HEK293 (cell line): ENCODE measurements at regions not wholly inside any gene's neighbourhood (a gene's known extent, or its start where the extent isn't known, plus 50 kb on each side); places are given as distances from the start of the nearest gene placed in this dataset.

Source experiments
- CTCF ChIA-PET: fragments of 350-600 bp; formaldehyde crosslinking; extraction: SDS; loops from one replicate; lab custom pipeline; 2021; ENCODE audit warnings: antibody characterized with exemption; lab: Yijun Ruan, JAX
- POLR2A ChIA-PET: fragments of 300-600 bp; formaldehyde crosslinking; extraction: SDS; loops from one replicate; lab custom pipeline; 2020; ENCODE audit warnings: antibody characterized with exemption, inconsistent platforms; lab: Yijun Ruan, JAX
- H3K27ac ChIP-seq: fragments of 200-500 bp; sonication (Bioruptor generic); 2 replicates; pipeline ENCODE4 v1.5.1; 2014; ENCODE audit warnings: low read depth, low read length, control low read depth, inconsistent platforms; ENCODE audit errors: extremely low read depth
- H3K36me3 ChIP-seq, 2 experiments: fragments of 200-500 bp in 1 of 2; sonication (Bioruptor generic) in 1 of 2; 1 replicate in 1 of 2; 2 replicates in 1 of 2; pipeline ENCODE4 v1.5.1; 2014 to 2017; ENCODE audit warnings: inconsistent platforms in 2 of 2, low read length in 2 of 2; ENCODE audit not compliant: control insufficient read depth in 2 of 2, insufficient read depth in 1 of 2
- H3K4me1 ChIP-seq: fragments of 200-500 bp; sonication (Bioruptor generic); 2 replicates; pipeline ENCODE4 v1.5.1; 2014; ENCODE audit warnings: mild to moderate bottlenecking, low read length, inconsistent platforms; ENCODE audit not compliant: control insufficient read depth, insufficient read depth
- H3K4me3 ChIP-seq: 2 replicates; pipeline ENCODE4 v1.5.1; 2011; ENCODE audit warnings: low read depth, mild to moderate bottlenecking, control low read depth, low read length, moderate library complexity
- H3K9me3 ChIP-seq: fragments of 200-500 bp; sonication (Bioruptor generic); 2 replicates; pipeline ENCODE4 v1.5.1; 2014; ENCODE audit warnings: low read depth, low read length, inconsistent platforms; ENCODE audit not compliant: control insufficient read depth, insufficient read depth
- INSM2 ChIP-seq: fragments of 450-650 bp; formaldehyde crosslinking; IDR thresholded peaks from 2 replicates; pipeline ENCODE4 v1.5.1; 2016; ENCODE audit warnings: missing biosample characterization, missing genetic modification characterization
- KLF1 ChIP-seq: fragments of 450-650 bp; formaldehyde crosslinking; IDR thresholded peaks from 2 replicates; pipeline ENCODE4 v1.5.1; 2016; ENCODE audit warnings: missing biosample characterization, missing genetic modification characterization
- SCRT1 ChIP-seq: fragments of 450-650 bp; formaldehyde crosslinking; IDR thresholded peaks from 2 replicates; pipeline ENCODE4 v1.5.1; 2016; ENCODE audit warnings: missing biosample characterization, missing genetic modification characterization, borderline replicate concordance
- ZBTB48 ChIP-seq: fragments of 450-650 bp; formaldehyde crosslinking; IDR thresholded peaks from 2 replicates; pipeline ENCODE4 v1.5.1; 2016; ENCODE audit warnings: missing biosample characterization, missing genetic modification characterization
- ZBTB7A ChIP-seq: fragments of 450-650 bp; formaldehyde crosslinking; IDR thresholded peaks from 2 replicates; pipeline ENCODE4 v1.5.1; 2016; ENCODE audit warnings: low read depth, missing biosample characterization, missing genetic modification characterization
- ZFHX2 ChIP-seq: fragments of 450-650 bp; formaldehyde crosslinking; conservative IDR thresholded peaks from 2 replicates; pipeline ENCODE4 v1.5.1; 2016; ENCODE audit warnings: missing biosample characterization, missing genetic modification characterization
- ZNF10 ChIP-seq: fragments of 450-650 bp; formaldehyde crosslinking; IDR thresholded peaks from 2 replicates; pipeline ENCODE4 v1.5.1; 2017; ENCODE audit warnings: missing biosample characterization, missing genetic modification characterization
- ZNF132 ChIP-seq: fragments of 450-650 bp; formaldehyde crosslinking; IDR thresholded peaks from 2 replicates; pipeline ENCODE4 v1.5.1; 2017; ENCODE audit warnings: missing biosample characterization, missing genetic modification characterization, borderline replicate concordance
- ZNF174 ChIP-seq: fragments of 450-650 bp; formaldehyde crosslinking; IDR thresholded peaks from 2 replicates; pipeline ENCODE4 v1.5.0; 2017; ENCODE audit warnings: missing biosample characterization, mild to moderate bottlenecking, missing genetic modification characterization
- ZNF175 ChIP-seq: fragments of 450-650 bp; formaldehyde crosslinking; IDR thresholded peaks from 2 replicates; pipeline ENCODE4 v1.5.1; 2016; ENCODE audit warnings: missing biosample characterization, missing genetic modification characterization
- ZNF26 ChIP-seq: fragments of 450-650 bp; formaldehyde crosslinking; IDR thresholded peaks from 2 replicates; pipeline ENCODE4 v1.5.1; 2016; ENCODE audit warnings: missing biosample characterization, missing genetic modification characterization
- ZNF280D ChIP-seq: fragments of 450-650 bp; formaldehyde crosslinking; IDR thresholded peaks from 2 replicates; pipeline ENCODE4 v1.5.1; 2016; ENCODE audit warnings: missing biosample characterization, missing genetic modification characterization
- ZNF311 ChIP-seq: fragments of 450-650 bp; formaldehyde crosslinking; IDR thresholded peaks from 2 replicates; pipeline ENCODE4 v1.5.1; 2017; ENCODE audit warnings: missing biosample characterization, missing genetic modification characterization, borderline replicate concordance
- ZNF335 ChIP-seq: fragments of 450-650 bp; formaldehyde crosslinking; conservative IDR thresholded peaks from 2 replicates; pipeline ENCODE4 v1.5.1; 2016; ENCODE audit warnings: missing biosample characterization, missing genetic modification characterization
- ZNF362 ChIP-seq: fragments of 450-650 bp; formaldehyde crosslinking; IDR thresholded peaks from 2 replicates; pipeline ENCODE4 v1.5.1; 2016; ENCODE audit warnings: missing biosample characterization, missing genetic modification characterization
- ZNF394 ChIP-seq: fragments of 450-650 bp; formaldehyde crosslinking; IDR thresholded peaks from 2 replicates; pipeline ENCODE4 v1.5.1; 2016; ENCODE audit warnings: missing biosample characterization, missing genetic modification characterization, mild to moderate bottlenecking, moderate library complexity, borderline replicate concordance
- ZNF571 ChIP-seq: fragments of 450-650 bp; formaldehyde crosslinking; IDR thresholded peaks from 2 replicates; pipeline ENCODE4 v1.5.0; 2017; ENCODE audit warnings: missing biosample characterization, missing genetic modification characterization
- ZNF621 ChIP-seq: fragments of 450-650 bp; formaldehyde crosslinking; IDR thresholded peaks from 2 replicates; pipeline ENCODE4 v1.5.1; 2017; ENCODE audit warnings: missing biosample characterization, missing genetic modification characterization
- ZNF645 ChIP-seq: fragments of 450-650 bp; formaldehyde crosslinking; IDR thresholded peaks from 2 replicates; pipeline ENCODE4; 2016; ENCODE audit warnings: missing biosample characterization, missing genetic modification characterization
- ZNF776 ChIP-seq: fragments of 450-650 bp; formaldehyde crosslinking; IDR thresholded peaks from 2 replicates; pipeline ENCODE4 v1.5.0; 2017; ENCODE audit warnings: missing biosample characterization, missing genetic modification characterization, borderline replicate concordance
- ZNF785 ChIP-seq: fragments of 450-650 bp; formaldehyde crosslinking; IDR thresholded peaks from 2 replicates; pipeline ENCODE4 v1.5.1; 2016; ENCODE audit warnings: missing biosample characterization, missing genetic modification characterization
- ZNF837 ChIP-seq: fragments of 450-650 bp; formaldehyde crosslinking; IDR thresholded peaks from 2 replicates; pipeline ENCODE4 v1.5.1; 2016; ENCODE audit warnings: missing biosample characterization, missing genetic modification characterization
- ZSCAN23 ChIP-seq: fragments of 450-650 bp; formaldehyde crosslinking; IDR thresholded peaks from 2 replicates; pipeline ENCODE4 v1.5.1; 2016; ENCODE audit warnings: missing biosample characterization, missing genetic modification characterization
- ZSCAN4 ChIP-seq: fragments of 450-650 bp; formaldehyde crosslinking; IDR thresholded peaks from 2 replicates; pipeline ENCODE4 v1.5.1; 2017; ENCODE audit warnings: missing biosample characterization, missing genetic modification characterization

- TF ChIP-seq ZSCAN23 (tag by site-specific recombination) (no peak), ZNF362 (tag by site-specific recombination) (no peak), ZNF571 (tag by site-specific recombination) (no peak), INSM2 (tag by site-specific recombination) (no peak), ZNF311 (tag by site-specific recombination) (no peak), KLF1 (tag by site-specific recombination) (no peak), SCRT1 (tag by site-specific recombination) (no peak), ZBTB48 (tag by site-specific recombination) (no peak), ZNF10 (tag by site-specific recombination) (no peak), ZNF132 (tag by site-specific recombination) (no peak), ZNF621 (tag by site-specific recombination) (no peak), ZNF26 (tag by site-specific recombination) (no peak), ZNF175 (no peak)
- CTCF ChIA-PET: no interaction called here
- H3K9me3 ChIP-seq: no peaks in the 10 kb centered on the region
- H3K27ac ChIP-seq: no peak overlapping the region
- H3K4me3 ChIP-seq: no peak overlapping the region
- H3K36me3 ChIP-seq: no peaks in the 10 kb centered on the region
- H3K4me1 ChIP-seq: no peaks in the 10 kb centered on the region
- POLR2A ChIA-PET: no interaction called here
These were observed 239.7 kb upstream of the MYO3A start for GRCh38 chr10:25694206-25694933.

GRCh38 chr10:25694971-25695370 lies 239.1 kb upstream of the MYO3A start:
- ChIA-PET POLR2A (no interaction called here), CTCF (interaction anchor here (0.7 kb wide), 1 partner anchor 17 kb away, joined by 3 read pairs; no protein-coding TSS in a partner anchor)
- Histone ChIP-seq H3K4me3 (no peak overlapping the region), H3K27ac (no peak overlapping the region), H3K36me3 (no peaks in the 10 kb centered on the region), H3K9me3 (no peaks in the 10 kb centered on the region), H3K4me1 (no peaks in the 10 kb centered on the region)
- TF ChIP-seq ZNF776 (tag by site-specific recombination) (no peak), ZNF394 (tag by site-specific recombination) (no peak), ZNF362 (tag by site-specific recombination) (no peak), ZNF837 (tag by site-specific recombination) (no peak), ZSCAN4 (tag by site-specific recombination) (no peak), ZNF645 (tag by site-specific recombination) (no peak), ZNF280D (tag by site-specific recombination) (no peak), ZNF785 (tag by site-specific recombination) (no peak), ZBTB7A (tag by site-specific recombination) (no peak), ZFHX2 (tag by site-specific recombination) (no peak), ZNF335 (tag by site-specific recombination) (no peak), ZNF174 (no peak)
